SK-N-SH treated with all-trans-retinoic acid at 6 μM for 48 hours (cell line): ENCODE measurements at regions not wholly inside any gene's neighbourhood (a gene's known extent, or its start where the extent isn't known, plus 50 kb on each side); places are given as distances from the start of the nearest gene placed in this dataset.

ENCODE experiments used
- ATAC-seq: fragments of 200-7000 bp; cut with Tn5 transposase; 3 replicates; pipeline ENCODE4 v1.9.1; 2020; ENCODE audit warnings: mild to moderate bottlenecking, moderate library complexity
- ARNTL ChIP-seq: fragments of 450-650 bp; formaldehyde crosslinking; IDR thresholded peaks from 2 replicates; pipeline ENCODE4 v1.5.0; 2020; ENCODE audit warnings: low read depth, mild to moderate bottlenecking, moderate library complexity, borderline replicate concordance
- BACH2 ChIP-seq: fragments of 250-450 bp; sonication (Bioruptor Pico); IDR thresholded peaks from 2 replicates; pipeline ENCODE4 v1.9.0; 2021; ENCODE audit warnings: mild to moderate bottlenecking, borderline replicate concordance
- CREB5 ChIP-seq: fragments of 250-450 bp; sonication (Bioruptor Pico); IDR thresholded peaks from 2 replicates; pipeline ENCODE4 v1.5.1; 2020; ENCODE audit warnings: low read depth, mild to moderate bottlenecking, moderate library complexity
- CSDC2 ChIP-seq: fragments of 250-450 bp; sonication (Bioruptor Pico); IDR thresholded peaks from 2 replicates; pipeline ENCODE4 v1.5.0; 2020; ENCODE audit warnings: mild to moderate bottlenecking, moderate library complexity
- CSRNP3 ChIP-seq: fragments of 250-450 bp; sonication (Bioruptor Pico); IDR thresholded peaks from 2 replicates; pipeline ENCODE4 v1.5.1; 2021; ENCODE audit warnings: mild to moderate bottlenecking, moderate library complexity
- GLIS3 ChIP-seq: fragments of 250-450 bp; sonication (Bioruptor Pico); IDR thresholded peaks from 2 replicates; pipeline ENCODE4 v1.5.0; 2020; ENCODE audit warnings: mild to moderate bottlenecking, moderate library complexity
- ISL1 ChIP-seq: fragments of 250-450 bp; sonication (Bioruptor Pico); IDR thresholded peaks from 2 replicates; pipeline ENCODE4 v2.1.2; 2022; ENCODE audit warnings: mild to moderate bottlenecking, moderate library complexity
- OSR1 ChIP-seq: fragments of 250-450 bp; sonication (Bioruptor Pico); IDR thresholded peaks from 2 replicates; pipeline ENCODE4 v1.8.0; 2022; ENCODE audit warnings: moderate library complexity, mild to moderate bottlenecking, inconsistent platforms
- PATZ1 ChIP-seq: fragments of 250-450 bp; sonication (Bioruptor Pico); IDR thresholded peaks from 2 replicates; pipeline ENCODE4 v1.8.0; 2020; ENCODE audit warnings: mild to moderate bottlenecking, moderate library complexity, borderline replicate concordance
- POU6F1 ChIP-seq: fragments of 250-450 bp; sonication (Bioruptor Pico); IDR thresholded peaks from 2 replicates; pipeline ENCODE4 v1.8.0; 2021; ENCODE audit warnings: low read depth, mild to moderate bottlenecking, moderate library complexity, borderline replicate concordance
- PPARA ChIP-seq: fragments of 250-450 bp; sonication (Bioruptor Pico); IDR thresholded peaks from 2 replicates; pipeline ENCODE4 v1.5.0; 2020; ENCODE audit warnings: mild to moderate bottlenecking, borderline replicate concordance
- RARB ChIP-seq: fragments of 250-450 bp; sonication (Bioruptor Pico); IDR thresholded peaks from 2 replicates; pipeline ENCODE4 v1.8.0; 2021; ENCODE audit warnings: mild to moderate bottlenecking, moderate library complexity
- SNAI2 ChIP-seq: fragments of 250-450 bp; sonication (Bioruptor Pico); IDR thresholded peaks from 2 replicates; pipeline ENCODE4 v1.5.0; 2020; ENCODE audit warnings: mild to moderate bottlenecking, moderate library complexity
- TCF4 ChIP-seq: fragments of 250-450 bp; sonication (Bioruptor Pico); IDR thresholded peaks from 2 replicates; pipeline ENCODE4 v1.8.0; 2021; ENCODE audit warnings: mild to moderate bottlenecking, moderate library complexity, borderline replicate concordance
- TOX ChIP-seq: fragments of 250-450 bp; sonication (Bioruptor Pico); IDR thresholded peaks from 2 replicates; pipeline ENCODE4 v1.8.0; 2021; ENCODE audit warnings: mild to moderate bottlenecking, moderate library complexity, borderline replicate concordance
- TSHZ2 ChIP-seq: fragments of 250-450 bp; sonication (Bioruptor Pico); IDR thresholded peaks from 2 replicates; pipeline ENCODE4 v1.5.0; 2020; ENCODE audit warnings: mild to moderate bottlenecking, moderate library complexity
- ZFP3 ChIP-seq: fragments of 250-450 bp; sonication (Bioruptor Pico); IDR thresholded peaks from 2 replicates; pipeline ENCODE4 v1.5.0; 2020; ENCODE audit warnings: mild to moderate bottlenecking, moderate library complexity
- ZFP30 ChIP-seq: fragments of 450-650 bp; formaldehyde crosslinking; IDR thresholded peaks from 2 replicates; pipeline ENCODE4 v1.5.0; 2022; ENCODE audit warnings: mild to moderate bottlenecking, moderate library complexity
- ZNF565 ChIP-seq: fragments of 450-650 bp; formaldehyde crosslinking; conservative IDR thresholded peaks from 2 replicates; pipeline ENCODE4 v1.5.0; 2020; ENCODE audit warnings: low read depth, mild to moderate bottlenecking, moderate library complexity

- ATAC-seq, result no peak
- no peak for TF ChIP-seq SNAI2 (CRISPR knock-in tag)
- TF ChIP-seq PPARA (CRISPR knock-in tag), result no peak
- no peak for TF ChIP-seq CSRNP3 (CRISPR knock-in tag)
- TF ChIP-seq RARB (CRISPR knock-in tag), result no peak
- TF ChIP-seq ARNTL (CRISPR knock-in tag), result no peak
- no peak for TF ChIP-seq ISL1
- no peak for TF ChIP-seq BACH2 (CRISPR knock-in tag)
- no peak for TF ChIP-seq GLIS3 (CRISPR knock-in tag)
- no peak for TF ChIP-seq TOX (CRISPR knock-in tag)
- TF ChIP-seq ZFP3 (CRISPR knock-in tag), result no peak
- TF ChIP-seq POU6F1 (CRISPR knock-in tag), result no peak
- TF ChIP-seq CREB5, result no peak
- TF ChIP-seq ZFP30 (CRISPR knock-in tag), result no peak
- no peak for TF ChIP-seq PATZ1 (CRISPR knock-in tag)
- TF ChIP-seq OSR1 (CRISPR knock-in tag), result no peak
- no peak for TF ChIP-seq ZNF565 (CRISPR knock-in tag)
- TF ChIP-seq TSHZ2 (CRISPR knock-in tag), result no peak
- no peak for TF ChIP-seq CSDC2 (CRISPR knock-in tag)
Measured at GRCh38 chr9:30584559-30584958, 1799.9 kb upstream of the ACO1 start.

GRCh38 chr9:30591461-30591860, 1793.0 kb upstream of the ACO1 start:
- TF ChIP-seq ARNTL (CRISPR knock-in tag) (no peak), TCF4 (no peak), PPARA (CRISPR knock-in tag) (no peak), TOX (CRISPR knock-in tag) (no peak)
- ATAC-seq, result no peak

GRCh38 chr9:30597608-30598007, 1786.8 kb upstream of the ACO1 start:
- no peak for ATAC-seq
- TF ChIP-seq CSDC2 (CRISPR knock-in tag), result no peak
- no peak for TF ChIP-seq ARNTL (CRISPR knock-in tag)
- TF ChIP-seq CSRNP3 (CRISPR knock-in tag), result no peak
- TF ChIP-seq ISL1, result no peak
